GM12878 (cell line): ENCODE measurements at regions not wholly inside any gene's neighbourhood (a gene's known extent, or its start where the extent isn't known, plus 50 kb on each side); places are given as distances from the start of the nearest gene placed in this dataset.

Source experiments
- ATAC-seq: fragments of 200-7000 bp; cut with Tn5 transposase; 3 replicates; pipeline ENCODE4 v1.9.1; 2020; ENCODE audit warnings: mild to moderate bottlenecking, moderate library complexity
- BruUV-seq: library from RNA; stranded (reverse); fragments of 400-500 nt; replicated peaks from 2 replicates; lab custom pipeline; 2021; lab: Mats Ljungman, UMichigan
- CTCF ChIA-PET: fragments of 300-600 bp; sonication (Branson Sonifier 250); formaldehyde crosslinking; extraction: SDS; loops from one replicate; lab custom pipeline; 2021; ENCODE audit warnings: inconsistent platforms; lab: Yijun Ruan, JAX
- POLR2A ChIA-PET: fragments of 350-600 bp; formaldehyde crosslinking; extraction: SDS; loops from one replicate; lab custom pipeline; 2021; ENCODE audit warnings: inconsistent platforms; lab: Charles Lee
- RAD21 ChIA-PET: fragments of 300-600 bp; sonication (Branson Sonifier 250); formaldehyde crosslinking; loops from one replicate; lab custom pipeline; 2023; ENCODE audit warnings: antibody characterized with exemption; ENCODE audit not compliant: unreplicated experiment; lab: Charles Lee
- SMC1A ChIA-PET: fragments of 300-600 bp; sonication (Branson Sonifier 250); formaldehyde crosslinking; loops from one replicate; lab custom pipeline; 2023; ENCODE audit not compliant: unreplicated experiment, uncharacterized antibody; lab: Charles Lee
- DNase-seq: peaks from one replicate; pipeline ENCODE4 v3.0.0-alpha.2; 2011; ENCODE audit warnings: low read depth, low spot score
- FAIRE-seq: peaks from 3 replicates; lab custom pipeline; 2011; peaks lifted over from hg19 to GRCh38; lab: Jason Lieb, UNC
- H2AFZ ChIP-seq: 2 replicates; pipeline ENCODE4 v1.6.0; 2011; ENCODE audit warnings: low read depth, low read length, control low read depth; ENCODE audit not compliant: control insufficient read depth
- H3K27ac ChIP-seq: 2 replicates; pipeline ENCODE4 v1.5.1; 2011; ENCODE audit warnings: control low read depth; ENCODE audit not compliant: control insufficient read depth, insufficient read depth
- H3K27me3 ChIP-seq, 2 experiments: replicated peaks in 1 of 2; 2 replicates each; pipeline versions ENCODE4 v1.6.0 to v1.6.1; 2011; ENCODE audit warnings: low read length in 1 of 2; ENCODE audit not compliant: control insufficient read depth in 2 of 2, insufficient read depth in 2 of 2
- H3K36me3 ChIP-seq, 2 experiments: 2 replicates each; pipeline ENCODE4 v1.5.1; 2011; ENCODE audit warnings: low read length in 1 of 2; ENCODE audit not compliant: control insufficient read depth in 2 of 2, insufficient read depth in 2 of 2
- H3K4me1 ChIP-seq: 2 replicates; pipeline ENCODE4 v1.6.1; 2011; ENCODE audit warnings: mild to moderate bottlenecking, low read length, moderate library complexity, mixed read lengths; ENCODE audit not compliant: control insufficient read depth, insufficient read depth
- H3K4me2 ChIP-seq: 2 replicates; pipeline ENCODE4 v1.6.0; 2011; ENCODE audit warnings: control low read depth; ENCODE audit not compliant: control insufficient read depth, insufficient read depth
- H3K4me3 ChIP-seq: fragments of 200-600 bp; sonication (generic); 2 replicates; pipeline ENCODE4 v1.5.1; 2016
- H3K79me2 ChIP-seq: 2 replicates; pipeline ENCODE4 v1.6.0; 2011; ENCODE audit warnings: low read length; ENCODE audit not compliant: control insufficient read depth, insufficient read depth
- H3K9ac ChIP-seq: 2 replicates; pipeline ENCODE4 v1.8.0; 2011; ENCODE audit warnings: low read length, control low read depth, mixed read lengths; ENCODE audit not compliant: control insufficient read depth, insufficient read depth
- H3K9me3 ChIP-seq: replicated peaks from 3 replicates; pipeline ENCODE4 v1.5.1; 2011; ENCODE audit warnings: mild to moderate bottlenecking, low read length; ENCODE audit not compliant: control insufficient read depth, insufficient read depth
- H4K20me1 ChIP-seq: 2 replicates; pipeline ENCODE4 v1.6.0; 2011; ENCODE audit not compliant: control insufficient read depth, insufficient read depth
- BCL11A ChIP-seq: IDR thresholded peaks from 2 replicates; pipeline ENCODE4 v1.6.1; 2011; ENCODE audit warnings: low read depth, low read length
- CREM ChIP-seq: IDR thresholded peaks from 2 replicates; pipeline ENCODE4 v1.6.1; 2014; ENCODE audit warnings: antibody characterized with exemption, low read depth
- ESRRA ChIP-seq: IDR thresholded peaks from 2 replicates; pipeline ENCODE4 v1.6.1; 2012; ENCODE audit warnings: mild to moderate bottlenecking, low read length, improper control_type of control experiment
- JUND ChIP-seq: IDR thresholded peaks from 2 replicates; pipeline ENCODE4 v1.6.1; 2012; ENCODE audit warnings: low read depth, mild to moderate bottlenecking, low read length, improper control_type of control experiment, moderate library complexity
- MXI1 ChIP-seq: fragments of 150-350 bp; IDR thresholded peaks from 2 replicates; pipeline ENCODE4 v1.6.1; 2011; ENCODE audit warnings: low read depth, mild to moderate bottlenecking, inconsistent platforms, low read length, improper control_type of control experiment
- NR2F1 ChIP-seq: fragments of 450-650 bp; conservative IDR thresholded peaks from 2 replicates; pipeline ENCODE4 v1.6.1; 2017; ENCODE audit warnings: mild to moderate bottlenecking
- RB1 ChIP-seq: fragments of 450-650 bp; formaldehyde crosslinking; IDR thresholded peaks from 2 replicates; pipeline ENCODE4 v1.6.1; 2017; ENCODE audit warnings: mild to moderate bottlenecking, borderline replicate concordance
- SIN3A ChIP-seq: IDR thresholded peaks from 2 replicates; pipeline ENCODE4 v1.6.1; 2012; ENCODE audit warnings: low read depth, low read length, improper control_type of control experiment
- SPI1 ChIP-seq: IDR thresholded peaks from 2 replicates; pipeline ENCODE4 v1.6.1; 2011; ENCODE audit warnings: low read depth, mild to moderate bottlenecking, low read length, moderate library complexity, borderline replicate concordance; ENCODE audit not compliant: insufficient read depth
- SREBF1 ChIP-seq: IDR thresholded peaks from 2 replicates; pipeline ENCODE4 v1.6.1; 2012; ENCODE audit warnings: mild to moderate bottlenecking, low read length
- STAT1 ChIP-seq: fragments of 450-650 bp; conservative IDR thresholded peaks from 2 replicates; pipeline ENCODE4 v1.6.1; 2014; ENCODE audit warnings: antibody characterized with exemption, mild to moderate bottlenecking
- SUPT20H ChIP-seq: IDR thresholded peaks from 2 replicates; pipeline ENCODE4 v1.6.1; 2011; ENCODE audit warnings: low read depth, mild to moderate bottlenecking, low read length, moderate library complexity, borderline replicate concordance; ENCODE audit not compliant: control insufficient read depth
- ZNF274 ChIP-seq: IDR thresholded peaks from one replicate; pipeline ENCODE4 v1.8.0; 2011; ENCODE audit not compliant: insufficient read length, insufficient read depth
- ZNF384 ChIP-seq: IDR thresholded peaks from 2 replicates; pipeline ENCODE4 v1.6.1; 2012; ENCODE audit warnings: low read depth, mild to moderate bottlenecking, low read length, improper control_type of control experiment, borderline replicate concordance
- WGBS: methylation state at CpG from one replicate; pipeline ENCODE4 v1.1.6; 2016; ENCODE audit warnings: low lambda C conversion rate; ENCODE audit not compliant: insufficient replicate concordance, insufficient coverage; ENCODE audit errors: missing lambda C conversion rate; 5-methylcytosine and 5-hydroxymethylcytosine counted together
- in situ Hi-C: fragments of 300-500 bp; cut with MboI; formaldehyde crosslinking; loops from 9 replicates; pipeline ENCODE4 v1.14.3; 2018; ENCODE audit warnings: mixed read lengths
- intact Hi-C: fragments of 100-400 bp; cut with micrococcal nuclease; formaldehyde crosslinking; loops from one replicate; pipeline ENCODE4 v1.14.2; 2022; ENCODE audit not compliant: unreplicated experiment

- CTCF ChIA-PET: no interaction called here
- intact Hi-C loops (no loop called here), in situ Hi-C loops (no loop called here)
- WGBS: 31% methylated on average over 4 of the region's 4 CpGs
- H3K4me1 ChIP-seq: no peaks in the 10 kb centered on the region
- no peak overlapping the region for H3K4me3 ChIP-seq
- TF ChIP-seq SPI1 (no peak), STAT1 (no peak), BCL11A (no peak), SIN3A (no peak), SUPT20H (no peak), ZNF274 (no peak), ESRRA (no peak), SREBF1 (no peak), MXI1 (no peak), JUND (no peak), RB1 (no peak), NR2F1 (no peak), CREM (no peak), ZNF384 (no peak)
- no peak for ATAC-seq
- H4K20me1 ChIP-seq: no peaks in the 10 kb centered on the region
- H3K79me2 ChIP-seq: no peaks in the 10 kb centered on the region
- DNase-seq: no peak
- RAD21 ChIA-PET: no interaction called here
- no peaks in the 10 kb centered on the region for H3K36me3 ChIP-seq
- no peaks in the 10 kb centered on the region; the same call in 2 of the 3 replicates for H3K9me3 ChIP-seq
- H3K9ac ChIP-seq: no peak overlapping the region
- SMC1A ChIA-PET: no interaction called here
- H2AFZ ChIP-seq: no peak overlapping the region
- H3K27me3 ChIP-seq: no peaks in the 10 kb centered on the region
- POLR2A ChIA-PET: no interaction called here
- no peak overlapping the region for H3K4me2 ChIP-seq
- no TSS peak for BruUV-seq
- H3K27ac ChIP-seq: no peak overlapping the region
- FAIRE-seq: no peak
These were observed 1694.6 kb upstream of the CDH6 start for GRCh38 chr5:29498860-29499259.
